ENCODE measurements at regions not wholly inside any gene's neighbourhood (a gene's known extent, or its start where the extent isn't known, plus 50 kb on each side); places are given as distances from the start of the nearest gene placed in this dataset.

GRCh38 chr2:4553241-4553640, 849.9 kb downstream of the DCDC2C start:
- DNase-seq = peak; percentile 59
- H3K36me3 ChIP-seq (ENCODE audit: low read depth, missing control alignments) = no peaks in the 10 kb centered on the region
- 26 to 40% methylated on average over 13 to 16 of the region's 16 CpGs for WGBS, 2 donors

DNA sequence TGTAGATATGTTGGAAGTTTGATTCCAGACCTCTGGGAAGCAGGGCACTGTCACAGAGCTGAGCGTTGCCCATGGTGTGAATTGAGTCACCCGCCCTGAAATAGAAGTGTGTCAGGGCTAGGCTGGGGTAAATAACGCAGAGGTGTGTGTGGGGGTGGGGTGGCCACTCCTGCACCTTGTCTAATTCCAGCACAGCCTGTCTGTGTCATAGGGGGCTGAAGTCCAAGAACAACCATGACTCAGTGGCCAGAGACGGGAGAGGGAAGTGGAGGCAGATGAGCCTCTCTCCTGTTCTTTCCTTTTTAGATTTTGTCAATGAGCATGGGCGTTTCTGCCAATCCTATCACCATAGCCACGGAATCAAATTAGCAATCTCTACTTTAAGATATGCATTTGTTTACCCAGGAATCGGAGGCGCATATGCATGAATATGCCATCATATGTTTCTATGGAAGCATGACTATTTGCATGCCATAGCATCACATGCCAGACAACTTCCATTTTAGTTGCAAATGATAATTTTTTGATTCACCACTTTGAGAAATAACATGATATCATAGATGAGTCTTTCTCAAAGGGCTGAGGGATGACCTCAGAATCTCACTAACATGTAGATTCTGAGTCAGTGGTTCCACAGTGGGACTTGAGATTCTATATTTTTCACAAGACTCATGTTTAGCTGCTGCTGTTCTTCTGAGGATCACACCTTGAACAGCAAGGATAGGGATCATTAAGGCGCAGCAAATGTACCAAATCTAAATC, 852.9 kb downstream of the DCDC2C start:
- Histone ChIP-seq H3K36me3 (ENCODE audit: low read depth, missing control alignments) (no peaks in the 10 kb centered on the region), H3K4me3 (no peak overlapping the region), H3K9me3 (no peaks in the 10 kb centered on the region), H3K27ac (no peak overlapping the region), H3K4me1 (no peaks in the 10 kb centered on the region), H3K27me3 (no peaks in the 10 kb centered on the region)
- intact Hi-C loops (cut with DNase I; ENCODE audit: low total_unique reads) = no loop called here
- TF ChIP-seq POLR2A (IDR thresholded peaks at IDR 0.05) (no peak), CTCF (IDR thresholded peaks at IDR 0.05) (no peak)
- WGBS, 2 donors = 84% methylated on average over 9 of the region's 9 CpGs
- no peak for DNase-seq

More at GRCh38 chr2:4553241-4553640, 849.9 kb downstream of the DCDC2C start:
- no peak overlapping the region for H3K4me3 ChIP-seq
- H3K27ac ChIP-seq = no peak overlapping the region
- no peaks in the 10 kb centered on the region for H3K27me3 ChIP-seq
- no peaks in the 10 kb centered on the region for H3K4me1 ChIP-seq
- intact Hi-C loops (cut with DNase I; ENCODE audit: low total_unique reads) = no loop called here
- H3K9me3 ChIP-seq = no peaks in the 10 kb centered on the region
- TF ChIP-seq POLR2A (IDR thresholded peaks at IDR 0.05) (no peak), CTCF (IDR thresholded peaks at IDR 0.05) (no peak)

GRCh38 chr2:4561196-4561595, 857.8 kb downstream of the DCDC2C start:
- TF ChIP-seq CTCF (IDR thresholded peaks at IDR 0.05) (no peak), POLR2A (IDR thresholded peaks at IDR 0.05) (no peak)

GRCh38 chr2:4576075-4576474, 872.7 kb downstream of the DCDC2C start:
- no peaks in the 10 kb centered on the region for H3K9me3 ChIP-seq
- no peaks in the 10 kb centered on the region for H3K27me3 ChIP-seq
- no peak for DNase-seq
- no peaks in the 10 kb centered on the region for H3K36me3 ChIP-seq (ENCODE audit: low read depth, missing control alignments)
- H3K27ac ChIP-seq = no peak overlapping the region
- H3K4me3 ChIP-seq = no peak overlapping the region
- H3K4me1 ChIP-seq = no peaks in the 10 kb centered on the region
- 77 to 89% methylated on average over 1 of the region's 1 CpG for WGBS, 2 donors
- TF ChIP-seq CTCF (IDR thresholded peaks at IDR 0.05) (no peak), POLR2A (IDR thresholded peaks at IDR 0.05) (no peak)
- intact Hi-C loops (cut with DNase I; ENCODE audit: low total_unique reads) = no loop called here

More at GRCh38 chr2:4561196-4561595, 857.8 kb downstream of the DCDC2C start:
- H3K27me3 ChIP-seq = no peaks in the 10 kb centered on the region
- H3K9me3 ChIP-seq = no peaks in the 10 kb centered on the region
- H3K36me3 ChIP-seq (ENCODE audit: low read depth, missing control alignments) = no peaks in the 10 kb centered on the region
- H3K4me3 ChIP-seq = no peak overlapping the region
- no peak overlapping the region for H3K27ac ChIP-seq
- no peak for DNase-seq
- intact Hi-C loops (cut with DNase I; ENCODE audit: low total_unique reads) = no loop called here
- no peaks in the 10 kb centered on the region for H3K4me1 ChIP-seq

DNA sequence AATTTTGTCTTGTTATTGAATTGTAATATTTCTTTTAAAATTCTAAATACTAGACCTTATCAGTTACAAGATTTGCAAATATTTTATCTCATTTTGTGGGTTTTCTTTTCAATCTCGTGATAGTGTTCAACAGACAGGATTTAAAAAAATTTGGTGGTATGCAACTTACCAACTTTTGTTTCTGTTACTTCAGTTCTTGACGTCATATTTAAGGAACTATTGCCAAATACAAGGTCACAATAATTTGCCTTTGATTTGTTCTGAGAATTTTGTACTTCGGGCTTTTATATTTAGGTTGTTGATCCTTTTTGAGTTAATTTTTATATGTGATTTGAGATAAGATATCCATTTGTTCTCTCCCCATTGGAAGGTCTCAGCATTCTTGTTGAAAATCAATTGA, 876.6 kb downstream of the DCDC2C start:
- Histone ChIP-seq H3K36me3 (ENCODE audit: low read depth, missing control alignments) (no peaks in the 10 kb centered on the region), H3K27me3 (no peaks in the 10 kb centered on the region), H3K27ac (no peak overlapping the region), H3K4me3 (no peak overlapping the region), H3K4me1 (no peaks in the 10 kb centered on the region), H3K9me3 (no peaks in the 10 kb centered on the region)
- intact Hi-C loops (cut with DNase I; ENCODE audit: low total_unique reads) = no loop called here
- TF ChIP-seq CTCF (IDR thresholded peaks at IDR 0.05) (no peak), POLR2A (IDR thresholded peaks at IDR 0.05) (no peak)
- no peak for DNase-seq
- 86 to 90% methylated on average over 3 of the region's 3 CpGs for whole genome bisulfite sequencing, 2 donors
